DMS 273 (cell line): ENCODE measurements at regions not wholly inside any gene's neighbourhood (a gene's known extent, or its start where the extent isn't known, plus 50 kb on each side); places are given as distances from the start of the nearest gene placed in this dataset.
"Not testable (repeated sequence)": the region's sequence is repeated elsewhere in the genome, so short reads cannot be mapped to it uniquely, and the experiment has no call there.

ENCODE experiments used
- DNase-seq: peaks from one replicate; lab custom pipeline; 2025; ENCODE audit not compliant: unreplicated experiment; lab: John Stamatoyannopoulos, UW

DNA sequence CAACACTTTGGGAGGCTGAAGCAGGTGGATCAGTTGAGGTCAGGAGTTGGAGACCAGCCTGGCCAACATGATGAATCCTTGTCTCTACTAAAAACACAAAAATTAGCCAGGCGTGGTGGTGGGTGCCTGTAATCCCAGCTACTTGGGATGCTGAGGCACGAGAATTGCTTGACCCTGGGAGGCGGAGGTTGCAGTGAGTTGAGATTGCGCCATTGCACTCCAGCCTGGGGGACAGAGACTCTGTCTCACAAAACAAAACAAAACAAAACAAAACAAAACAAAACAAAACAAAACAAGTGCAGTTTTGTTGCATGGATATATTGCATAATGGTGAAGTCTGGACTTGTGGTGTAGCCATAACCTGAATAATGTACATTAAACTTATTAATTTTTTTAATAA lies 133.6 kb upstream of the ZNF217 start:
- not testable (repeated sequence) for DNase-seq

DNA sequence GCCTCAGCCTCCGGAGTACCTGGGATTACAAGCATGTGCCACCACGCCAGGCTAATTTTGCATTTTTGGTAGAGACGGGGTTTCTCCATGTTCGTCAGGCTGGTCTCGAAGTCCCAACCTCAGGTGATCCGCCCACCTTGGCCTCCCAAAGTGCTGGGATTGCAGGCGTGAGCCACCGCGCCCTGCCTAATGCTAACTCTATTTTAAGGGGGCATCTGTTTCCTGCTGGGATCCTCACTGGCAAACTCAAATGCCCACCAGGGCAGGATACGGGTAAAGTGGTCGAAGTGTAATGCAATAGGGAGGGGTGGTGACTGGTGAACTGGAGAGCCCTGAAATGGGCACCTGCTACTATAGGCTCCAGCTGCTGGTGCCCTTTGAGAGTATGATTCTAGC lies 131.9 kb upstream of the ZNF217 start:
- no peak for DNase-seq

GRCh38 chr20:53723621-53724020 lies 130.0 kb upstream of the ZNF217 start:
- no peak for DNase-seq

DNA sequence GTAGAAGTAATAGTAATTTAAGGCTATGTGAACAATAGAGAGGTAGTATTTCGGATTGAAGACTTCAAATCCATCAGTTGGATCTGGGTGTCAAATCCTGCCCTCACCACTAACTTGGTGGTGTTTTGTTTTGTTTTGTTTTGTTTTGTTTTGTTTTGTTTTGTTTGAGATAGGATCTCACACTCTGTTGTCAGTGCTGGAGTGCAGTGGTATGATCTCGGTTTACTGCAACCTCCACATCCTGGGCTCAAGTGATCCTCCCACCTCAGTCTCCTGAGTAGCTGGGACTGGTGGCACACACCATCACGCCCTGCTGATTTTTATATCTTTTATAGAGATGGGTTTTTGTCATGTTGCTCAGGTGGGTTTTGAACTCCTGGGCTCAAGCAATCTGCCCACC lies 129.4 kb upstream of the ZNF217 start:
- no peak for DNase-seq

DNA sequence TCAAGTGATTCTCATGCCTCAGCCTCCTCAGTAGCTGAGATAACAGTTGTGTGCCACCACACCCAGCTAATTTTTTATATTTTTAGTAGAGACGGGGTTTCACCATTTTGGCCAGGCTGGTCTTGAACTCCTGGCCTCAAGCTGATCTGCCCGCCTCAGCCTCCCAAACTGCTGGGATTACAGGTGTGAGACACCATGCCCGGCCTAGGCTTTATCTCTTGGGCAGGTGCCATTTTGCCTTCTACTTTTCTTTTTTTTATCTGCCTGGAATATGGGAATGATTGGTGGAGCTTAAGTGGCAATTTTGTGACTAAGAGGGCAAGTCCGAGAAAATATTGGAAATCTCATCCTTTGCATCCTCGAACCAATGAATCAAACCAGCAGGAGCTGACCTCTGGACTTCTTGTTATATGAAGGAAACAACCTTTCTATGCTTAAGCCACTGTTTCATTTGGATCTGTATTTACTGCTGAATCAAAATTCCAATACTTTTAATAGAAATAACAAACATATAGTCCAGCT lies 128.9 kb upstream of the ZNF217 start:
- DNase-seq = no peak

DNA sequence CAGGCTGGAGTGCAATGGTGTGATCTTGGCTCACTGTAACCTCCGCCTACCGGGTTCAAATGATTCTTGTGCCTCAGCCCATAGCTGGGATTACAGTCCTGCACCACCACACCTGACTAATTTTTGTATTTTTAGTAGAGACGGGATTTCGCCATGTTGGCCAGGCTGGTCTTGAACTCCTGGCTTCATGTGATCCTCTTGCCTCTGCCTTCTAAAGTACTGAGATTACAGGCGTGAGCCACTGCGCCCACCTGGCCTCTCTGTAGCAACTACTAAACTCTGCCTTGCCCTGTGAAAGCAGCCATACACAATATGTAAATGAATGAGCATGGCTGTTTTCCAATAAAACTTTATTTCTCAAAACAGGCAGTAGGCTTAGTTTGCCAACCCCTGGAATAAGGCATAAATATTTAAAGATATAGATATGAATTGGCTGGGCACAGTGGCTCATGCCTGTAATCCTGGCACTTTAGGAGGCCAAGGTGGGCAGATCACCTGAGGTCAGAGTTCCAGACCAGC lies 127.9 kb upstream of the ZNF217 start:
- DNase-seq = not testable (repeated sequence)

- not testable (repeated sequence) for DNase-seq
Measured at GRCh38 chr20:53719171-53719803, 125.6 kb upstream of the ZNF217 start.

DNA sequence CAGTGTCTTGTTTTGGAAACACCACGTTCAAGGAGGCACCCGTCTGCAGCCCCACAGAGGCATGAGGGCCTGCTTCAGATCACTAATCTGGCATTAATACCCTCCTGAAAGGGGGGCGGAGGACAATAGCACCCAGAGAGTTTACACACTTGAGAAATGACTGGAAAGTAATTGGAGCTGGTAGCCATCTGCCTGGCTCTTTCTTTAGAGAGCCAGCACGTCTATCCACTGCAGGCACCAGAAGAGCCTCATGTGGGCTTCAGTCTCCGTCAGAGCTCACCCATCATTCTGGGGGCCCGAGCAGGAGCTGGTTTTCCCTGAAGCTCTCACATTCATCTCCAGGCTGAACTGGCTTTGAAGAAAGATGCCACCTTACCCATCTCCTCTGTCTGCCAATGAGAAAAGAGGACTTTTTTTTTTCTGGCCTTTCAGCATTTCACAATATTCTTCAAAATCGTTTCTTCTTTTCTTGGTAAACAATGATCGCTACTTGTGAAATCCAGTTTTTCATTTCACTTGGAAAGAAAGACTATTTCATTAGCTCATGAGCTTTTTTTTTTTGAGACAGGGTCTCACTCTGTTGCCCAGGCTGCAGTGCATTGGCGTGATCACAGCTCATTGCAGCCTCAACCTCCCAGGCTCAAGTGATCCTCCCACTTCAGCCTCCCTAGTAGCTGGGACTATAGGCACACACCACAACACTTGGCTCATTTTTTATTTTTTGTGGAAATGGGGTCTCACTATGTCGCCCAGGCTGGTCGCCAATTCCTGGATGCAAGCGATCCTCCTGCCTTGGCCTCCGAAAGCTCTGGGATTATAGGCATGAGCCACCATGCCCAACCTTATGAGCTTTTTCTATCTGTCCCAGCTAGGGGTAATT lies 124.7 kb upstream of the ZNF217 start:
- peak; percentile 58 for DNase-seq

DNA sequence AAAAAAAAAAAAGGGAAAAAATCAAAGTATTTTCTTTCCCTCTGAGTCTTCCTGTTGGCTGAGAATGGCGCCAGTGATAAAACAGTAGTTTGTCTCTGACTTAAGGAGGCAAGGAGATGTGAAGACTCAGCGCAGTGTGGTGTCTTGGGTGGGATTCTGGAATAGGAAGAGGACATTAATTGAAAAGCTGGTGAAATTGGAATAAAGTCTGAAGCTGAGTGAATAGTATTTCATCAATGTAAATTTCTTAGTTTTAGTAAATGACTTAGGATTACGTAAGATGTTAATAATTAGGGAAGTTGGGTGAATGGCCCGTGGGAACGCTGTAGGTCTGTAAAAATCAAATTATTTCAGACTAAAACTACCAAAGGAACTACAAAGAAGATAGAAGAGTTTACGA lies 122.8 kb upstream of the ZNF217 start:
- no peak for DNase-seq

- DNase-seq = peak; percentile 13
Measured at GRCh38 chr20:53714524-53714923, 120.9 kb upstream of the ZNF217 start.

DNA sequence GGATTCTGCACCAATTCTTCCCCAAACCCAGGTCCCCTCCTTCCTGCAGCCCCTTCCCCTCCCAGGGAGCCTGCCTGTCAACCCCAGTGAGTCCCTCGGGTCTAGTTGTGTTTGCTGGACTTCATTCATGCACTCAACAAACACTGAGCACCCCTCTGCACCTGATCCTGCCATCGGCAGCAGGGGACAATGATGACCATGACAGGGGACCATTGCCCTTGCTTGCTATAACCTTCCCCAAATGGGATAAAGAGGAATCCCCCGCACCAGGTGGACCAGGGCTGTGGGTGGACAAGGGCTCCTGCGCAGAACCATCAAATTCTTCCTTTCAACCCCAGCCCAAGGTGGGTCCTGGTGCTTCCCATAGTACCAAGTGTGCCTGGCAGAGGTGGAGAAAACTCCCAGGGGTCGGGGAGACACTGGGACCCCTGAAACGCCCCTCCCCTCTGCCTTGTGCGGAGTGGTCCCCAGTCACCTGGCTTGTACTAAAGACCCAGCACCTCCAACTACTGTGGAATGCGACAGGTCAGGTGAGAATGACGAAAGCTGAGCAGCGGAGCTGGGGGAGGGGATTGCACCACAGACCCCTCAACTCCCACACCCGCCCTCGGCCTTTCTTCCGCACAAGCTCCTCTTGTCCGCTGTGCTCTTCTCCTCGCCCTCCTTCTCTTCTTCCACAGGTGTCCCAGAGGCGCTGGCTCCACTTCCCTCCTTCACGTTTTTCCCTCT lies 119.9 kb upstream of the ZNF217 start:
- DNase-seq = no peak

- no peak for DNase-seq
Measured at GRCh38 chr20:53712212-53712977, 118.8 kb upstream of the ZNF217 start.

DNA sequence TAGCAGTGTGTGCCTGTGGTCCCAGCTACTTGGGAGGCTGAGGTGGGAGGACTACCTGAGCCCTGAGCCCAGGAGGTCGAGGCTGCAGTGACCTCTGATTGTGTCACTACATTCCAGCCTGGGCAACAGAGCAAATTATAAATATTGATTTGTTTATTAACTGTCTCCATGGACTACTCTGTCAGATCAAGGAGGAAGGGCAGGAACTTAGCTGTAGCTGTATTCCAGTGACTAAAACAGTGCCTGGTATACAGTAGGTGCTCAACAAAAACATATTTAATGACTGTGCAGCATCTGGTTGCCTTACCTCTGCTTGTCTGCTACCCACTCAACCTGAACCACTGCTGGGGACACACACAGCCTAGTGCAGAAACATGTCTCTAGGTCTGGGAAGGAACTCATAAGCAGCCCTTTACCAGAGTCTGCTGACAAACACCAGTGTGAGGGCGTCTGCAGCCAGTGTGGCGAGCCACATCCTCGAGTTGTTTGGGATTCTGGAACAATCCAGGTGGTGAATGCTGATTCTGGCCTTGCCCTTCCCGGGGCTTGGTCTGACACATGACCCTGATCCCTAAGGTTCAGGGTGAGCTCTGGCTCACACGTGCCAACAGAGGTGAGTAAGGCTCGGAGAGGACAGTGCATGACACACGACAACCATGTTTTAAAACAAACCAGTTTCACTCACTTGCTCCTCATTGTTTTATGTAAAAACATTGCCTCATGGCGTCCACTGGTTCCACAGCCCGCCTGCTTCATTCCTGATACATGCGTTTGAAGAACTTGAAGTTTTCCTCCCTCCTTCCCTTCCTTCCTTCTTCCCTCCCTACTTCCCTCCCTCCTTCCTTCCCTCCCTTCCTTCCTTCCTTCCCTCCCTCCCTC lies 117.9 kb upstream of the ZNF217 start:
- no peak for DNase-seq

- DNase-seq = no peak
Measured at GRCh38 chr20:53708129-53708968, 114.7 kb upstream of the ZNF217 start.

- DNase-seq = no peak
Measured at GRCh38 chr20:53707371-53708055, 113.9 kb upstream of the ZNF217 start.

DNA sequence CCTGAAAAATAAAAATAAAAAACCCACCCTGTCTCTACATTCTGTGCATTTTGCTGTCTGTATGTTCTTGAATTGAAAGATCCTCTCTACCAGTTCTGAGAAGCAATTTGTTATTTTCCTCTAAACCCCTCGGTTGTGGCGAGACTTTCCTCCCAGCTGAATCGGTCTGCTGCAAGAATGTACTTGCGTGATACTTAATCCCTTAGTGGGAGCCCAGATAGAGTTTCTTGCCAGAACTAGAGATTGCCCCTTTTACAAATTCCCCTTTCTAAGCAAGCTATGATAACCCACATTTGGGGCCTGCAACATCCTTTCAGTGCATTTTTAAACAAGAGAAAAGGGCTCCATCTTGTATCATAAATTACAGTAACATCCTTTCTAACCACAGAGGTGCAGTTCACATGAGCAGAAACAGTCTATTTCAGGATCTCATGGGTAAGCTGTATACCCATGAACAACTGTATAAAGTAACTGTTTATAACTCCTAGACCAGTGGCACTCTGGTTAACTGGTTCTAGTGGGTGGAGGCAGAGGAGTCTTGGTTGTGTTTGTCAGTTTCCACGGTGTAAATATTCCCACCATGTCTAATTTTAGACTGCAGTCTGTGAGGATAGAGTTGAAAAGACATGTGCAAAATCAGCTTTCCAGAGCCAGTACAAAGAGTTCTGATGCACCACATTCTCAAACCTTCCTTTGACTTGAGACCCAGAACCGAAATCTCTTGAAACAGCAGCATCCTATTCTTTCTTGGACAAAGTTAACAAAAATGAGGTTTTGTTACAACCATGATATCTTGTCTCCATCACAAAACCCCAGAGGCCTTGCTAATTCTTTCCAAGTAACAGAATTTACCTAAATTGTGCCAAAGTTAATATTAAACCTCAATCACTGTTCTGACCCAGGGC lies 113.1 kb upstream of the ZNF217 start:
- DNase-seq = peak; percentile 24

GRCh38 chr20:53706008-53706465 lies 112.4 kb upstream of the ZNF217 start:
- DNase-seq = no peak
